Lower leg skin (tissue), 3 donors: ENCODE measurements at regions not wholly inside any gene's neighbourhood (a gene's known extent, or its start where the extent isn't known, plus 50 kb on each side); places are given as distances from the start of the nearest gene placed in this dataset.

ENCODE experiments used
- POLR2A ChIP-seq, 2 donors: fragments of 450-650 bp; IDR thresholded peaks; one replicate each; pipeline ENCODE4 v1.6.1; 2016 to 2017; ENCODE audit warnings: antibody characterized with exemption in 2 of 2, mild to moderate bottlenecking in 1 of 2, moderate library complexity in 1 of 2
- TF ChIP-seq, protein P1 (sequence below), 3 donors: fragments of 450-650 bp; IDR thresholded peaks; one replicate each; pipeline ENCODE4 v1.5.1; 2016; ENCODE audit warnings: antibody characterized with exemption in 3 of 3, mild to moderate bottlenecking in 3 of 3, moderate library complexity in 2 of 3

DNA sequence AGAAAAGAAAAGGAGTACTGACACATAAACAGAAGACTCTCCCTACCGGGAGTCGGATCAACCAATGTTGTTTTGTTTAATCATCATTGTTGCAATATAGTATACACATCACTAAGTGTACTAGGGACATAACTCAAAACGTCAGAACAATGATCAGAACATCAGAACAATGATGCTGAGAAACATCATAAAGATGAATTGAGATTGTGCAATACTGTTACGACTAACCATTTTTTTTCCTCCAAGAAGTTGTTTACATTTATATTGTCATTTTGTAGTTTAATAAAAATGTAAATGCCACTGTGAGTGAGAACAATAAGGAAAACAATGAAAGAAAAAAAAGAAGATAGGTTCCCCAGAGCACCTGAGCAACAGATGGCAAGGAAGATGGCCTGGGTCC lies 663.1 kb upstream of the PCDH15 start:
- TF ChIP-seq, protein P1, sequence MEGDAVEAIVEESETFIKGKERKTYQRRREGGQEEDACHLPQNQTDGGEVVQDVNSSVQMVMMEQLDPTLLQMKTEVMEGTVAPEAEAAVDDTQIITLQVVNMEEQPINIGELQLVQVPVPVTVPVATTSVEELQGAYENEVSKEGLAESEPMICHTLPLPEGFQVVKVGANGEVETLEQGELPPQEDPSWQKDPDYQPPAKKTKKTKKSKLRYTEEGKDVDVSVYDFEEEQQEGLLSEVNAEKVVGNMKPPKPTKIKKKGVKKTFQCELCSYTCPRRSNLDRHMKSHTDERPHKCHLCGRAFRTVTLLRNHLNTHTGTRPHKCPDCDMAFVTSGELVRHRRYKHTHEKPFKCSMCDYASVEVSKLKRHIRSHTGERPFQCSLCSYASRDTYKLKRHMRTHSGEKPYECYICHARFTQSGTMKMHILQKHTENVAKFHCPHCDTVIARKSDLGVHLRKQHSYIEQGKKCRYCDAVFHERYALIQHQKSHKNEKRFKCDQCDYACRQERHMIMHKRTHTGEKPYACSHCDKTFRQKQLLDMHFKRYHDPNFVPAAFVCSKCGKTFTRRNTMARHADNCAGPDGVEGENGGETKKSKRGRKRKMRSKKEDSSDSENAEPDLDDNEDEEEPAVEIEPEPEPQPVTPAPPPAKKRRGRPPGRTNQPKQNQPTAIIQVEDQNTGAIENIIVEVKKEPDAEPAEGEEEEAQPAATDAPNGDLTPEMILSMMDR (IDR thresholded peaks at IDR 0.05) = no peak
- no peak for TF ChIP-seq POLR2A (IDR thresholded peaks at IDR 0.05)
